Hepatocyte (in vitro differentiated cells): ENCODE measurements at regions not wholly inside any gene's neighbourhood (a gene's known extent, or its start where the extent isn't known, plus 50 kb on each side); places are given as distances from the start of the nearest gene placed in this dataset.

ENCODE experiments used
- CTCF ChIP-seq: fragments of 200-600 bp; sonication (generic); IDR thresholded peaks from 2 replicates; pipeline ENCODE4 v1.5.1; 2016; ENCODE audit warnings: antibody characterized with exemption, mild to moderate bottlenecking; ENCODE audit not compliant: poor library complexity
- EZH2phosphoT487 ChIP-seq: fragments of 200-600 bp; sonication (generic); IDR thresholded peaks from one replicate; pipeline ENCODE4 v1.6.1; 2018; ENCODE audit warnings: antibody characterized with exemption, mild to moderate bottlenecking, low read depth, moderate library complexity; ENCODE audit not compliant: unreplicated experiment, severe bottlenecking

- TF ChIP-seq CTCF (no peak), EZH2phosphoT487 (no peak)
These were observed 157.1 kb downstream of the COL6A3 start for GRCh38 chr2:237256887-237257286.
